Gastrocnemius medialis (tissue), 4 donors: ENCODE measurements at regions not wholly inside any gene's neighbourhood (a gene's known extent, or its start where the extent isn't known, plus 50 kb on each side); places are given as distances from the start of the nearest gene placed in this dataset.

Source experiments
- CTCF ChIP-seq, 5 experiments: fragments of 450-650 bp in 3 of 5; fragments of 200-600 bp in 2 of 5; sonication (generic) in 2 of 5; IDR thresholded peaks in 4 of 5; conservative IDR thresholded peaks in 1 of 5; 1 replicate in 4 of 5; 2 replicates in 1 of 5; pipeline ENCODE4 v1.5.1; 2016 to 2019; ENCODE audit warnings: antibody characterized with exemption in 5 of 5, mild to moderate bottlenecking in 3 of 5, moderate library complexity in 3 of 5
- POLR2A ChIP-seq, 2 donors: fragments of 450-650 bp; IDR thresholded peaks; one replicate each; pipeline ENCODE4 v1.6.1; 2017; ENCODE audit warnings: antibody characterized with exemption in 2 of 2, mild to moderate bottlenecking in 2 of 2, moderate library complexity in 2 of 2

- TF ChIP-seq CTCF (IDR thresholded peaks at IDR 0.05 in 4 of 5, conservative IDR thresholded peaks at IDR 0.05 in 1 of 5) (no peak), POLR2A (IDR thresholded peaks at IDR 0.05) (no peak)
Observed at GRCh38 chr15:69697916-69698315, 245.3 kb downstream of the RPLP1 start.
